GM12878 (cell line): ENCODE measurements at regions not wholly inside any gene's neighbourhood (a gene's known extent, or its start where the extent isn't known, plus 50 kb on each side); places are given as distances from the start of the nearest gene placed in this dataset.

Source experiments
- ATAC-seq: fragments of 200-7000 bp; cut with Tn5 transposase; 3 replicates; pipeline ENCODE4 v1.9.1; 2020; ENCODE audit warnings: mild to moderate bottlenecking, moderate library complexity
- BruUV-seq: library from RNA; stranded (reverse); fragments of 400-500 nt; replicated peaks from 2 replicates; lab custom pipeline; 2021; lab: Mats Ljungman, UMichigan
- CTCF ChIA-PET: fragments of 300-600 bp; sonication (Branson Sonifier 250); formaldehyde crosslinking; extraction: SDS; loops from one replicate; lab custom pipeline; 2021; ENCODE audit warnings: inconsistent platforms; lab: Yijun Ruan, JAX
- POLR2A ChIA-PET: fragments of 350-600 bp; formaldehyde crosslinking; extraction: SDS; loops from one replicate; lab custom pipeline; 2021; ENCODE audit warnings: inconsistent platforms; lab: Charles Lee
- RAD21 ChIA-PET: fragments of 300-600 bp; sonication (Branson Sonifier 250); formaldehyde crosslinking; loops from one replicate; lab custom pipeline; 2023; ENCODE audit warnings: antibody characterized with exemption; ENCODE audit not compliant: unreplicated experiment; lab: Charles Lee
- SMC1A ChIA-PET: fragments of 300-600 bp; sonication (Branson Sonifier 250); formaldehyde crosslinking; loops from one replicate; lab custom pipeline; 2023; ENCODE audit not compliant: unreplicated experiment, uncharacterized antibody; lab: Charles Lee
- DNase-seq: peaks from one replicate; pipeline ENCODE4 v3.0.0-alpha.2; 2011; ENCODE audit warnings: low read depth, low spot score
- FAIRE-seq: peaks from 3 replicates; lab custom pipeline; 2011; peaks lifted over from hg19 to GRCh38; lab: Jason Lieb, UNC
- H2AFZ ChIP-seq: 2 replicates; pipeline ENCODE4 v1.6.0; 2011; ENCODE audit warnings: low read depth, low read length, control low read depth; ENCODE audit not compliant: control insufficient read depth
- H3K27ac ChIP-seq: 2 replicates; pipeline ENCODE4 v1.5.1; 2011; ENCODE audit warnings: control low read depth; ENCODE audit not compliant: control insufficient read depth, insufficient read depth
- H3K27me3 ChIP-seq, 2 experiments: replicated peaks in 1 of 2; 2 replicates each; pipeline versions ENCODE4 v1.6.0 to v1.6.1; 2011; ENCODE audit warnings: low read length in 1 of 2; ENCODE audit not compliant: control insufficient read depth in 2 of 2, insufficient read depth in 2 of 2
- H3K36me3 ChIP-seq, 2 experiments: 2 replicates each; pipeline ENCODE4 v1.5.1; 2011; ENCODE audit warnings: low read length in 1 of 2; ENCODE audit not compliant: control insufficient read depth in 2 of 2, insufficient read depth in 2 of 2
- H3K4me1 ChIP-seq: 2 replicates; pipeline ENCODE4 v1.6.1; 2011; ENCODE audit warnings: mild to moderate bottlenecking, low read length, moderate library complexity, mixed read lengths; ENCODE audit not compliant: control insufficient read depth, insufficient read depth
- H3K4me2 ChIP-seq: 2 replicates; pipeline ENCODE4 v1.6.0; 2011; ENCODE audit warnings: control low read depth; ENCODE audit not compliant: control insufficient read depth, insufficient read depth
- H3K4me3 ChIP-seq: fragments of 200-600 bp; sonication (generic); 2 replicates; pipeline ENCODE4 v1.5.1; 2016
- H3K79me2 ChIP-seq: 2 replicates; pipeline ENCODE4 v1.6.0; 2011; ENCODE audit warnings: low read length; ENCODE audit not compliant: control insufficient read depth, insufficient read depth
- H3K9ac ChIP-seq: 2 replicates; pipeline ENCODE4 v1.8.0; 2011; ENCODE audit warnings: low read length, control low read depth, mixed read lengths; ENCODE audit not compliant: control insufficient read depth, insufficient read depth
- H3K9me3 ChIP-seq: replicated peaks from 3 replicates; pipeline ENCODE4 v1.5.1; 2011; ENCODE audit warnings: mild to moderate bottlenecking, low read length; ENCODE audit not compliant: control insufficient read depth, insufficient read depth
- H4K20me1 ChIP-seq: 2 replicates; pipeline ENCODE4 v1.6.0; 2011; ENCODE audit not compliant: control insufficient read depth, insufficient read depth
- ATF7 ChIP-seq: fragments of 450-650 bp; IDR thresholded peaks from 2 replicates; pipeline ENCODE4 v1.6.1; 2016; ENCODE audit warnings: low read depth, mild to moderate bottlenecking
- BHLHE40 ChIP-seq, 2 experiments: fragments of 450-650 bp in 1 of 2; IDR thresholded peaks; 2 replicates each; pipeline ENCODE4 v1.6.1; 2011 to 2017; ENCODE audit warnings: low read depth in 2 of 2, borderline replicate concordance in 1 of 2, improper control_type of control experiment in 1 of 2, low read length in 1 of 2, mild to moderate bottlenecking in 1 of 2
- BMI1 ChIP-seq: fragments of 450-650 bp; IDR thresholded peaks from 2 replicates; pipeline ENCODE4 v1.6.1; 2016; ENCODE audit warnings: mild to moderate bottlenecking, moderate library complexity, borderline replicate concordance
- CREM ChIP-seq: IDR thresholded peaks from 2 replicates; pipeline ENCODE4 v1.6.1; 2014; ENCODE audit warnings: antibody characterized with exemption, low read depth
- DPF2 ChIP-seq: fragments of 450-650 bp; IDR thresholded peaks from 2 replicates; pipeline ENCODE4 v1.6.1; 2017; ENCODE audit warnings: mild to moderate bottlenecking
- EP300 ChIP-seq, 2 experiments: fragments of 150-350 bp in 1 of 2; IDR thresholded peaks; 2 replicates each; pipeline ENCODE4 v1.6.1; 2011 to 2012; ENCODE audit warnings: low read depth in 2 of 2, low read length in 2 of 2, borderline replicate concordance in 1 of 2, improper control_type of control experiment in 1 of 2, inconsistent platforms in 1 of 2; ENCODE audit not compliant: control insufficient read depth in 1 of 2
- IKZF1 ChIP-seq: fragments of 450-650 bp; conservative IDR thresholded peaks from 2 replicates; pipeline ENCODE4 v1.6.1; 2017; ENCODE audit warnings: antibody characterized with exemption, mild to moderate bottlenecking
- IKZF2 ChIP-seq, 2 experiments: fragments of 450-650 bp; IDR thresholded peaks; 2 replicates each; pipeline ENCODE4 v1.6.1; 2017; ENCODE audit warnings: mild to moderate bottlenecking in 2 of 2, moderate library complexity in 2 of 2
- MTA2 ChIP-seq: fragments of 450-650 bp; IDR thresholded peaks from 2 replicates; pipeline ENCODE4 v1.6.1; 2016; ENCODE audit warnings: low read depth, mild to moderate bottlenecking, moderate library complexity
- NBN ChIP-seq: fragments of 450-650 bp; IDR thresholded peaks from 2 replicates; pipeline ENCODE4 v1.6.1; 2016
- NFXL1 ChIP-seq: fragments of 450-650 bp; IDR thresholded peaks from 2 replicates; pipeline ENCODE4 v1.6.1; 2017; ENCODE audit warnings: antibody characterized with exemption, mild to moderate bottlenecking, borderline replicate concordance
- NR2F1 ChIP-seq: fragments of 450-650 bp; conservative IDR thresholded peaks from 2 replicates; pipeline ENCODE4 v1.6.1; 2017; ENCODE audit warnings: mild to moderate bottlenecking
- SKIL ChIP-seq: fragments of 450-650 bp; IDR thresholded peaks from 2 replicates; pipeline ENCODE4 v1.6.1; 2017; ENCODE audit warnings: mild to moderate bottlenecking, low read depth, inconsistent platforms; ENCODE audit not compliant: poor library complexity, severe bottlenecking
- SUZ12 ChIP-seq: fragments of 200-600 bp; sonication (generic); IDR thresholded peaks from one replicate; pipeline ENCODE4 v1.6.1; 2018; ENCODE audit warnings: antibody characterized with exemption, mild to moderate bottlenecking; ENCODE audit not compliant: unreplicated experiment
- WGBS: methylation state at CpG from one replicate; pipeline ENCODE4 v1.1.6; 2016; ENCODE audit warnings: low lambda C conversion rate; ENCODE audit not compliant: insufficient replicate concordance, insufficient coverage; ENCODE audit errors: missing lambda C conversion rate; 5-methylcytosine and 5-hydroxymethylcytosine counted together
- in situ Hi-C: fragments of 300-500 bp; cut with MboI; formaldehyde crosslinking; loops from 9 replicates; pipeline ENCODE4 v1.14.3; 2018; ENCODE audit warnings: mixed read lengths
- intact Hi-C: fragments of 100-400 bp; cut with micrococcal nuclease; formaldehyde crosslinking; loops from one replicate; pipeline ENCODE4 v1.14.2; 2022; ENCODE audit not compliant: unreplicated experiment
- TF ChIP-seq, protein P1 (sequence below): fragments of 450-650 bp; IDR thresholded peaks from 2 replicates; pipeline ENCODE4 v1.6.1; 2017; ENCODE audit warnings: low read depth, mild to moderate bottlenecking, moderate library complexity

DNA sequence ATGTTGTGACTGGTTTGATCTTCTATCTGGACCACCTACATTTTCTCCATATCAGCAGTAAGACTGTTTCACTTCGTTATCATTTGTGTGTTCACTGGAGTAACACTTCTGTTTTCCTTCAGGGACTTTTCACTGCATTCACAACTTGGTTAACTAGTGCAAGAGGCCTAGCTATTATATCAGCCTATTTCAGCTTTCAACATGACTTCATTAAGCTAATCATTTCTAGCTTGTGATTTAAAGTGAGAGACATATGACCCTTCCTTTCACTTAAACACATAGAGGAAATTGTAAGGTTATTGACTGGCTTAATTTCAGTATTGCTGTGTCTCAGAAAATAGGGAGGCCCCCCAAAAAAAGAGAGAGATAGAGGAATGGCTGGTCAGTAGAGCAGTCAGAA, 622.8 kb upstream of the NRSN1 start:
- ChIA-PET POLR2A (no interaction called here), CTCF (no interaction called here), SMC1A (interaction anchor here (1.1 to 1.8 kb wide), 3 partner anchors 8 to 57 kb away, joined by 3 to 4 read pairs (median 3); no protein-coding TSS in a partner anchor), RAD21 (interaction anchor here (1.0 kb wide), 1 partner anchor 118 kb away, joined by 3 read pairs; no protein-coding TSS in a partner anchor)
- BruUV-seq: no TSS peak
- Histone ChIP-seq H3K36me3 (no peaks in the 10 kb centered on the region), H3K9ac (no peak overlapping the region), H3K4me2 (no peak overlapping the region), H3K9me3 (no peaks in the 10 kb centered on the region), H3K27me3 (no peaks in the 10 kb centered on the region), H3K79me2 (no peaks in the 10 kb centered on the region), H4K20me1 (no peaks in the 10 kb centered on the region), H3K4me1 (no peaks in the 10 kb centered on the region), H3K4me3 (no peak overlapping the region), H2AFZ (no peak overlapping the region), H3K27ac (no peak overlapping the region)
- in situ Hi-C loops: no loop called here
- intact Hi-C loops: no loop called here
- FAIRE-seq: no peak
- 6% methylated on average over 1 of the region's 1 CpG for WGBS
- TF ChIP-seq EP300 (IDR thresholded peaks at IDR 0.05; ENCODE audit: borderline replicate concordance in 1 of 2, control insufficient read depth in 1 of 2, low read depth in 2 of 2, low read length in 2 of 2) (peak in 1 of 2 experiments; percentile 19; a peak in 1 of 4 replicates), IKZF1 (peak; percentile 50), SKIL (peak; percentile 49), BHLHE40 (IDR thresholded peaks at IDR 0.05; ENCODE audit: borderline replicate concordance in 1 of 2, low read depth in 2 of 2, low read length in 1 of 2) (no peak), BMI1 (peak; percentile 37; the same call in 1 of the 2 replicates), SUZ12 (no peak), MTA2 (peak; percentile 91), NR2F1 (peak; percentile 52), NFXL1 (no peak), NBN (0 out of 2 replicates have a peak, but pooled peaks have one; percentile 27), IKZF2 (IDR thresholded peaks at IDR 0.05) (peak; percentile 61 to 63; a peak in 2 of 4 replicates), CREM (no peak), ATF7 (peak; percentile 85), DPF2 (0 out of 2 replicates have a peak, but pooled peaks have one; percentile 42)
- TF ChIP-seq, protein P1, sequence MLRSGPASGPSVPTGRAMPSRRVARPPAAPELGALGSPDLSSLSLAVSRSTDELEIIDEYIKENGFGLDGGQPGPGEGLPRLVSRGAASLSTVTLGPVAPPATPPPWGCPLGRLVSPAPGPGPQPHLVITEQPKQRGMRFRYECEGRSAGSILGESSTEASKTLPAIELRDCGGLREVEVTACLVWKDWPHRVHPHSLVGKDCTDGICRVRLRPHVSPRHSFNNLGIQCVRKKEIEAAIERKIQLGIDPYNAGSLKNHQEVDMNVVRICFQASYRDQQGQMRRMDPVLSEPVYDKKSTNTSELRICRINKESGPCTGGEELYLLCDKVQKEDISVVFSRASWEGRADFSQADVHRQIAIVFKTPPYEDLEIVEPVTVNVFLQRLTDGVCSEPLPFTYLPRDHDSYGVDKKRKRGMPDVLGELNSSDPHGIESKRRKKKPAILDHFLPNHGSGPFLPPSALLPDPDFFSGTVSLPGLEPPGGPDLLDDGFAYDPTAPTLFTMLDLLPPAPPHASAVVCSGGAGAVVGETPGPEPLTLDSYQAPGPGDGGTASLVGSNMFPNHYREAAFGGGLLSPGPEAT: peak; percentile 83
- ATAC-seq: peak; percentile 86
- no peak for DNase-seq
